NB4 (cell line): ENCODE measurements at regions not wholly inside any gene's neighbourhood (a gene's known extent, or its start where the extent isn't known, plus 50 kb on each side); places are given as distances from the start of the nearest gene placed in this dataset.
"Not testable (repeated sequence)": the region's sequence is repeated elsewhere in the genome, so short reads cannot be mapped to it uniquely, and the experiment has no call there.

ENCODE experiments used
- CTCF ChIP-seq: IDR thresholded peaks from one replicate; pipeline ENCODE4 v1.5.1; 2012; ENCODE audit warnings: low read depth, low read length
- POLR2A ChIP-seq: IDR thresholded peaks from 2 replicates; pipeline ENCODE4 v1.6.1; 2011; ENCODE audit warnings: mild to moderate bottlenecking; ENCODE audit not compliant: insufficient read length; ENCODE audit errors: extremely low read depth

GRCh38 chr1:234815295-234815815 is 205.4 kb upstream of the IRF2BP2 start:
- not testable (repeated sequence) for TF ChIP-seq CTCF, POLR2A
